OCI-LY3 (cell line): ENCODE measurements at regions not wholly inside any gene's neighbourhood (a gene's known extent, or its start where the extent isn't known, plus 50 kb on each side); places are given as distances from the start of the nearest gene placed in this dataset.
"Not testable (repeated sequence)": the region's sequence is repeated elsewhere in the genome, so short reads cannot be mapped to it uniquely, and the experiment has no call there.

ENCODE experiments used
- H2AFZ ChIP-seq: fragments of 200-600, 300-600 bp; shearing (Covaris generic); 2 replicates; pipeline ENCODE4 v1.6.0; 2014; ENCODE audit warnings: antibody characterized with exemption, low read depth, low read length
- H3K27ac ChIP-seq: fragments of 200-600, 300-600 bp; sonication (generic); 2 replicates; pipeline ENCODE4 v1.5.1; 2014; ENCODE audit warnings: mild to moderate bottlenecking, low read length, moderate library complexity, mixed read lengths
- H3K27me3 ChIP-seq: fragments of 200-600, 300-600 bp; sonication (generic); 2 replicates; pipeline ENCODE4 v1.6.1; 2014; ENCODE audit warnings: low read depth, low read length, mixed read lengths
- H3K36me3 ChIP-seq: fragments of 200-600, 300-600 bp; sonication (generic); replicated peaks from 2 replicates; pipeline ENCODE3; 2014; ENCODE audit warnings: low read depth, low read length, mixed read lengths
- H3K4me1 ChIP-seq: fragments of 300-600, 200-600 bp; sonication (generic); 2 replicates; pipeline ENCODE4 v1.6.1; 2014; ENCODE audit warnings: low read length, mixed read lengths
- H3K4me2 ChIP-seq: fragments of 200-600, 300-600 bp; sonication (generic); 2 replicates; pipeline ENCODE4 v1.6.1; 2014; ENCODE audit warnings: low read length, mixed read lengths
- H3K4me3 ChIP-seq: fragments of 300-600, 200-600 bp; sonication (generic); 2 replicates; pipeline ENCODE4 v1.5.1; 2014; ENCODE audit warnings: antibody characterized with exemption, mild to moderate bottlenecking, low read length, moderate library complexity
- H3K79me2 ChIP-seq: fragments of 300-600, 200-600 bp; shearing (Covaris generic); 2 replicates; pipeline ENCODE4 v1.6.1; 2014; ENCODE audit warnings: mild to moderate bottlenecking, low read length, mixed read lengths
- H3K9ac ChIP-seq: fragments of 300-600, 200-600 bp; shearing (Covaris generic); 2 replicates; pipeline ENCODE4 v1.6.0; 2014; ENCODE audit warnings: mild to moderate bottlenecking, low read length, moderate library complexity
- H3K9me3 ChIP-seq: fragments of 200-600, 300-600 bp; shearing (Covaris generic); 2 replicates; pipeline ENCODE4 v1.6.1; 2014; ENCODE audit warnings: low read length, mixed read lengths; ENCODE audit not compliant: insufficient read depth
- H4K20me1 ChIP-seq: fragments of 200-600, 300-600 bp; sonication (generic); 2 replicates; pipeline ENCODE4 v1.6.1; 2016; ENCODE audit warnings: low read length, mixed read lengths; ENCODE audit not compliant: insufficient read depth
- EZH2phosphoT487 ChIP-seq: fragments of 200-600 bp; shearing (Covaris generic); IDR thresholded peaks from 2 replicates; pipeline ENCODE4 v1.6.1; 2018; ENCODE audit warnings: antibody characterized with exemption, mixed run types, low read depth
- TF ChIP-seq, protein P1 (sequence below): fragments of 200-600, 300-600 bp; sonication (generic); IDR thresholded peaks from 2 replicates; pipeline ENCODE4 v1.5.1; 2014; ENCODE audit warnings: antibody characterized with exemption, low read length, low read depth

DNA sequence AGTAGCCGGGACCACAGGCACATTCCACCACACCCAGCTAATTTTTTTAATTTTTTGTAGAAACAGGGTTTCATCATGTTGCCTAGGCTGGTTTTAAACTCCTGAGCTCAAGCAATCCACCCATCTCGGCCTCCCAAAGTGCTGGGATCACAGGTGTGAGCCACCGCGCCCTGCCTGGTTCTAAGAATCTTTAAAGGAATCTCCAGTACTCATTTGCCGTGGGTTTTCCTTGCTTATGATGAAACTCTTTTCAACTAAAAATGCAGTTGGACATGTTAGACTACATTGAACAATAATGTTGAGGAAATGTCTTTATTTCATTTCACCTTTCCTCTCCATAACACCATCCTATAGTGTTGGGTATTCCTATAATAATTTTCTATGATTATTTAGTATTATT, 121.6 kb downstream of the ZNF281 start:
- H3K27me3 ChIP-seq = no peaks in the 10 kb centered on the region; the same call in 1 of the 2 replicates
- H2AFZ ChIP-seq = no peak overlapping the region
- H3K4me3 ChIP-seq = no peak overlapping the region
- no peaks in the 10 kb centered on the region for H3K36me3 ChIP-seq
- TF ChIP-seq, protein P1, sequence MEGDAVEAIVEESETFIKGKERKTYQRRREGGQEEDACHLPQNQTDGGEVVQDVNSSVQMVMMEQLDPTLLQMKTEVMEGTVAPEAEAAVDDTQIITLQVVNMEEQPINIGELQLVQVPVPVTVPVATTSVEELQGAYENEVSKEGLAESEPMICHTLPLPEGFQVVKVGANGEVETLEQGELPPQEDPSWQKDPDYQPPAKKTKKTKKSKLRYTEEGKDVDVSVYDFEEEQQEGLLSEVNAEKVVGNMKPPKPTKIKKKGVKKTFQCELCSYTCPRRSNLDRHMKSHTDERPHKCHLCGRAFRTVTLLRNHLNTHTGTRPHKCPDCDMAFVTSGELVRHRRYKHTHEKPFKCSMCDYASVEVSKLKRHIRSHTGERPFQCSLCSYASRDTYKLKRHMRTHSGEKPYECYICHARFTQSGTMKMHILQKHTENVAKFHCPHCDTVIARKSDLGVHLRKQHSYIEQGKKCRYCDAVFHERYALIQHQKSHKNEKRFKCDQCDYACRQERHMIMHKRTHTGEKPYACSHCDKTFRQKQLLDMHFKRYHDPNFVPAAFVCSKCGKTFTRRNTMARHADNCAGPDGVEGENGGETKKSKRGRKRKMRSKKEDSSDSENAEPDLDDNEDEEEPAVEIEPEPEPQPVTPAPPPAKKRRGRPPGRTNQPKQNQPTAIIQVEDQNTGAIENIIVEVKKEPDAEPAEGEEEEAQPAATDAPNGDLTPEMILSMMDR = no peak
- TF ChIP-seq EZH2phosphoT487 = no peak
- no peak overlapping the region for H3K4me2 ChIP-seq
- H3K4me1 ChIP-seq = peaks cover 16% of the 10 kb centered on the region
- H4K20me1 ChIP-seq = no peaks in the 10 kb centered on the region
- H3K79me2 ChIP-seq = no peaks in the 10 kb centered on the region
- no peaks in the 10 kb centered on the region for H3K9me3 ChIP-seq
- no peak overlapping the region for H3K27ac ChIP-seq
- no peak overlapping the region for H3K9ac ChIP-seq

DNA sequence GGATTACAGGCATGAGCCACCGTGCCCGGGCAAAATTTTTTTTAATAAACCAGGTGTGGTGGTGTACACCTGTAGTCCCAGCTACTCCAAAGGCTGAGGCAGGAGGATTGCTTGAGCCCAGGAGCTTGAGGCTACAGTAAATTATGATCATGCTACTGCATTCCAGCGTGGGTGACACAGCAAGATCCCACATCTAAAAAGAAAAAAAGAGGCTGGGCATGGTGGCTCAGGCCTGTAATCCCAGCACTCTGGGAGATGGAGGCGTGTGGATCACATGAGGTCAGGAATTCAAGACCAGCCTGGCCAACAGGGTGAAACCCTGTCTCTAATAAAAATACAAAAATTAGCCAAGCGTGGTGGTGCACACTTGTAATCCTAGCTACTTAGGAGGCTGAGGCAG, 125.6 kb downstream of the ZNF281 start:
- not testable (repeated sequence) for H3K4me2 ChIP-seq, H3K4me3 ChIP-seq, H3K27me3 ChIP-seq, H3K9ac ChIP-seq, H2AFZ ChIP-seq, H3K9me3 ChIP-seq, H3K79me2 ChIP-seq, H3K27ac ChIP-seq, H3K36me3 ChIP-seq, H4K20me1 ChIP-seq
- H3K4me1 ChIP-seq = peaks cover 17% of the 10 kb centered on the region

DNA sequence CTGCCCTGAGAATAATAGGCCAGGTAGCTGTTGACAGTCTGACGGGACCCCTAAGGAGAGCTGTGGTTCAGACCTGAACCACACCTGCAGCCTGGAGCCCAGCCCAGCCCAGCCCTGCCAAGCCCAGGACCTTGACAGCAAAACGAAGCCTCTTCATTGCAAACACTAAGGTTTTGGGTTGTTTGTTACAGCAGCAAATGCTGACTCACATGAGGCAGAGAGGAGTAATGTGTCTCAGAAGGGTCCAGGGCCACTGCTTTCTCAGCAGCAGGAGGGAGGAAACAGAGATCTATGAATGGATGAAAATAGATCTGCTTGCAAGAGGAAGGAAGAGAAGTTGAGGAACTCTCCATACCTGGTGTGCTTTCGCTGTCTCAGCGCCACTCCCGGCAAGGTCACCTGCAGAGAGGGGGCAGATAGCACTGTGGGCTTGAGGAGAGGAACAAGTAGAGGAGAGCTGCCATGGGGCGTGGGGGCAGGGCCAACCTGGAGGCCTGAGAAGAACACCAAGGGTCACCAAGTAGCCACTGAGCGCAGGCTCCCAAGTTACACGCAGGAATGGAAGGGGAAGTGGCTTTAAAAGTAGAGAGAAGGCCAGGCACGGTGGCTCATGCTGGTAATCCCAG, 127.2 kb downstream of the ZNF281 start:
- H3K79me2 ChIP-seq = no peaks in the 10 kb centered on the region
- no peak overlapping the region for H3K9ac ChIP-seq
- TF ChIP-seq, protein P1 = no peak
- TF ChIP-seq EZH2phosphoT487 = no peak

DNA sequence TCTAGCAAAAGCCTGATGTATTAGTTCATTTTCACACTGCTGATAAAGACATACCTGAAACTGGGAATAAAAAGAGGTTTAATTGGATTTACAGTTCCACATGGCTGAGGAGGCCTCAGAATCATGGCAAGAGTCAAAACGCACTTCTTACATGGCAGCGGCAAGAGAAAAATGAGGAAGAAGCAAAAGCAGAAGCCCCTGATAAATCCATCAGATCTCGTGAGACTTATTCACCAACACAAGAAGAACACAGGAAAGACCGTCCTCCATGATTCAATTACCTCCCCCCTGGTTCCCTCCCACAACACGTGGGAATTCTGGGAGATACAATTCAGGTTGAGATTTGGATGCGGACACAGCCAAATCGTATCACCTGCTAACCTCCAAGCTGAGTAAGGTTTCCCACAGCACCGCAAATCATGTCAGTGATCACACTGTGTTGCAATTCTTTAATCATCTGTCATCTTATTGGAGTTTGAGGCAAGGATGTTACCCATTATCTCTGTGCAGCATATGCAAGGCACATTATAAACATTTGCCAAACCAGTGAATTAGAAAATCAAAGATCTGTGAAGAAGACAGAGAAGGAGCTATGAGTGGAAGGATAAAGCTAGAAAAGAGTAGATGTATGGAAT, 128.5 kb downstream of the ZNF281 start:
- Histone ChIP-seq H2AFZ (no peak overlapping the region), H3K27me3 (0 out of 2 replicates have a peak, but pooled peaks cover 6% of the 10 kb centered on the region), H3K4me3 (no peak overlapping the region), H3K79me2 (no peaks in the 10 kb centered on the region), H4K20me1 (no peaks in the 10 kb centered on the region), H3K36me3 (no peaks in the 10 kb centered on the region), H3K9me3 (peaks cover 5% of the 10 kb centered on the region; the same call in 1 of the 2 replicates), H3K9ac (no peak overlapping the region), H3K27ac (no peak overlapping the region), H3K4me2 (no peak overlapping the region), H3K4me1 (peaks cover 25% of the 10 kb centered on the region)
- no peak for TF ChIP-seq EZH2phosphoT487
- TF ChIP-seq, protein P1 = no peak

More for the DNA sequence above, 127.2 kb downstream of the ZNF281 start:
- Histone ChIP-seq H3K36me3 (no peaks in the 10 kb centered on the region), H3K4me3 (no peak overlapping the region), H3K4me1 (peaks cover 31% of the 10 kb centered on the region), H3K4me2 (no peak overlapping the region), H3K27me3 (peaks cover 4% of the 10 kb centered on the region; the same call in 1 of the 2 replicates), H3K27ac (no peak overlapping the region), H3K9me3 (peaks cover 5% of the 10 kb centered on the region; the same call in 1 of the 2 replicates), H4K20me1 (no peaks in the 10 kb centered on the region), H2AFZ (no peak overlapping the region)
